Panc1 (cell line): ENCODE measurements at regions not wholly inside any gene's neighbourhood (a gene's known extent, or its start where the extent isn't known, plus 50 kb on each side); places are given as distances from the start of the nearest gene placed in this dataset.

Source experiments
- ATAC-seq: fragments of 200-7000 bp; cut with Tn5 transposase; 2 replicates; pipeline ENCODE4 v1.9.1; 2020; ENCODE audit warnings: mild to moderate bottlenecking, moderate library complexity
- BruUV-seq: library from RNA; stranded (reverse); fragments of 400-500 nt; replicated peaks from 2 replicates; lab custom pipeline; 2021; lab: Mats Ljungman, UMichigan
- CTCF ChIA-PET: fragments of 300-600 bp; sonication (Branson Sonifier 250); formaldehyde crosslinking; loops from one replicate; lab custom pipeline; 2022; ENCODE audit warnings: antibody characterized with exemption; lab: Charles Lee
- POLR2A ChIA-PET: fragments of 300-600 bp; sonication (Branson Sonifier 250); formaldehyde crosslinking; loops from one replicate; lab custom pipeline; 2022; ENCODE audit warnings: antibody characterized with exemption; lab: Charles Lee
- DNase-seq: peaks from one replicate; pipeline ENCODE4 v3.0.0-alpha.2; 2010; ENCODE audit warnings: low read depth, low spot score
- H3K27ac ChIP-seq: 2 replicates; pipeline ENCODE4 v1.5.1; 2011; ENCODE audit warnings: mild to moderate bottlenecking, low read length, inconsistent platforms
- H3K27me3 ChIP-seq: fragments of 200-500 bp; sonication (Bioruptor generic); 2 replicates; pipeline ENCODE4 v1.6.0; 2014; ENCODE audit warnings: low read length, inconsistent platforms; ENCODE audit not compliant: control insufficient read depth, insufficient read depth
- H3K36me3 ChIP-seq: fragments of 200-500 bp; sonication (Bioruptor generic); 2 replicates; pipeline ENCODE4 v1.5.1; 2014; ENCODE audit warnings: inconsistent platforms, mild to moderate bottlenecking, low read length, moderate library complexity; ENCODE audit not compliant: control insufficient read depth, insufficient read depth
- H3K4me1 ChIP-seq: 2 replicates; pipeline ENCODE4 v1.5.1; 2011; ENCODE audit warnings: inconsistent platforms, mild to moderate bottlenecking, low read length, moderate library complexity; ENCODE audit not compliant: control insufficient read depth, insufficient read depth
- H3K4me3 ChIP-seq, 2 experiments: 2 replicates each; pipeline ENCODE4 v1.5.1; 2011 to 2012; ENCODE audit warnings: low read depth in 2 of 2, low read length in 2 of 2, mild to moderate bottlenecking in 2 of 2, inconsistent platforms in 1 of 2, moderate library complexity in 1 of 2
- H3K9me3 ChIP-seq: fragments of 200-500 bp; sonication (Bioruptor generic); 2 replicates; pipeline ENCODE4 v1.5.1; 2014; ENCODE audit warnings: low read depth, mild to moderate bottlenecking, inconsistent platforms, low read length, moderate library complexity; ENCODE audit not compliant: control insufficient read depth, insufficient read depth
- POLR2AphosphoS5 ChIP-seq: IDR thresholded peaks from 2 replicates; pipeline ENCODE4 v1.6.1; 2012; ENCODE audit warnings: mild to moderate bottlenecking, low read depth, low read length, moderate library complexity
- SIN3A ChIP-seq: IDR thresholded peaks from 2 replicates; pipeline ENCODE4 v1.6.1; 2012; ENCODE audit warnings: low read depth, mild to moderate bottlenecking, low read length, moderate library complexity, borderline replicate concordance; ENCODE audit not compliant: insufficient read depth
- TCF7L2 ChIP-seq: IDR thresholded peaks from 2 replicates; pipeline ENCODE4 v1.6.1; 2011; ENCODE audit warnings: mild to moderate bottlenecking, low read depth, low read length, inconsistent platforms
- in situ Hi-C: cut with HindIII; loops from 2 replicates; pipeline ENCODE4 v1.10.0; 2016; ENCODE audit warnings: low sequenced_read_pairs, low pct_unique_long_range_greater_than_20kb
- intact Hi-C: fragments of 100-400 bp; cut with micrococcal nuclease; formaldehyde crosslinking; loops from one replicate; pipeline ENCODE4 v1.10.0; 2022; ENCODE audit not compliant: unreplicated experiment
- TF ChIP-seq, protein P1 (sequence below), 2 experiments: IDR thresholded peaks; 2 replicates each; pipeline ENCODE4 v1.6.1; 2011 to 2012; ENCODE audit warnings: low read depth in 2 of 2, control low read depth in 1 of 2, low read length in 1 of 2, mild to moderate bottlenecking in 1 of 2, moderate library complexity in 1 of 2; ENCODE audit not compliant: insufficient read depth in 1 of 2
- TF ChIP-seq, protein P2 (sequence below): fragments of 450-650 bp; IDR thresholded peaks from 2 replicates; pipeline ENCODE4 v1.5.1; 2017; ENCODE audit warnings: mild to moderate bottlenecking

DNA sequence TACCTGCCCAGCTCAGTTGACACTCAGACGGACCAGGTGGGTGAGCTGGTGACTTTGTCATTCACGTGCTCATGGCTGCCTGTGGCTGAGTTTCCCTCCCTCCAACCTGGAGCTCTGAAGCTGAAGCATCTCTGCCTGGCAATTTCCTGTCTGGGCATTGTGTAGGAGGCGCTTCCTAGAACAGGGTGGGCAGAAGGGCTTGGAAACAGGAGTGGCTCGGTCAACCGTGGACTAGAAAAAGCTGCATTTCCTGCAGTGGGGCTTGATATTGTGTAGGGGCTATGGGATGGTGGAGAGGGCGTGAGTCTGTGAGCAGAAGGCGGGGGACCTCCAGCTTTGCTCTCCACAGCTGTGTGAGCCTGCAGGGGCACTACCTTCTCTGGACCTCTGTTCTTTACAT, 278.3 kb downstream of the TEX29 start:
- Histone ChIP-seq H3K9me3 (no peaks in the 10 kb centered on the region), H3K27me3 (no peaks in the 10 kb centered on the region), H3K4me1 (no peaks in the 10 kb centered on the region), H3K4me3 (no peak overlapping the region), H3K36me3 (no peaks in the 10 kb centered on the region), H3K27ac (no peak overlapping the region)
- BruUV-seq, result no TSS peak
- no peak for DNase-seq
- CTCF ChIA-PET, result no interaction called here
- TF ChIP-seq, protein P1, sequence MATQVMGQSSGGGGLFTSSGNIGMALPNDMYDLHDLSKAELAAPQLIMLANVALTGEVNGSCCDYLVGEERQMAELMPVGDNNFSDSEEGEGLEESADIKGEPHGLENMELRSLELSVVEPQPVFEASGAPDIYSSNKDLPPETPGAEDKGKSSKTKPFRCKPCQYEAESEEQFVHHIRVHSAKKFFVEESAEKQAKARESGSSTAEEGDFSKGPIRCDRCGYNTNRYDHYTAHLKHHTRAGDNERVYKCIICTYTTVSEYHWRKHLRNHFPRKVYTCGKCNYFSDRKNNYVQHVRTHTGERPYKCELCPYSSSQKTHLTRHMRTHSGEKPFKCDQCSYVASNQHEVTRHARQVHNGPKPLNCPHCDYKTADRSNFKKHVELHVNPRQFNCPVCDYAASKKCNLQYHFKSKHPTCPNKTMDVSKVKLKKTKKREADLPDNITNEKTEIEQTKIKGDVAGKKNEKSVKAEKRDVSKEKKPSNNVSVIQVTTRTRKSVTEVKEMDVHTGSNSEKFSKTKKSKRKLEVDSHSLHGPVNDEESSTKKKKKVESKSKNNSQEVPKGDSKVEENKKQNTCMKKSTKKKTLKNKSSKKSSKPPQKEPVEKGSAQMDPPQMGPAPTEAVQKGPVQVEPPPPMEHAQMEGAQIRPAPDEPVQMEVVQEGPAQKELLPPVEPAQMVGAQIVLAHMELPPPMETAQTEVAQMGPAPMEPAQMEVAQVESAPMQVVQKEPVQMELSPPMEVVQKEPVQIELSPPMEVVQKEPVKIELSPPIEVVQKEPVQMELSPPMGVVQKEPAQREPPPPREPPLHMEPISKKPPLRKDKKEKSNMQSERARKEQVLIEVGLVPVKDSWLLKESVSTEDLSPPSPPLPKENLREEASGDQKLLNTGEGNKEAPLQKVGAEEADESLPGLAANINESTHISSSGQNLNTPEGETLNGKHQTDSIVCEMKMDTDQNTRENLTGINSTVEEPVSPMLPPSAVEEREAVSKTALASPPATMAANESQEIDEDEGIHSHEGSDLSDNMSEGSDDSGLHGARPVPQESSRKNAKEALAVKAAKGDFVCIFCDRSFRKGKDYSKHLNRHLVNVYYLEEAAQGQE (IDR thresholded peaks at IDR 0.05; ENCODE audit: insufficient read depth in 1 of 2, low read depth in 2 of 2, low read length in 1 of 2), result no peak
- no peak for TF ChIP-seq POLR2AphosphoS5
- TF ChIP-seq SIN3A, result no peak
- no peak for TF ChIP-seq TCF7L2
- TF ChIP-seq, protein P2, sequence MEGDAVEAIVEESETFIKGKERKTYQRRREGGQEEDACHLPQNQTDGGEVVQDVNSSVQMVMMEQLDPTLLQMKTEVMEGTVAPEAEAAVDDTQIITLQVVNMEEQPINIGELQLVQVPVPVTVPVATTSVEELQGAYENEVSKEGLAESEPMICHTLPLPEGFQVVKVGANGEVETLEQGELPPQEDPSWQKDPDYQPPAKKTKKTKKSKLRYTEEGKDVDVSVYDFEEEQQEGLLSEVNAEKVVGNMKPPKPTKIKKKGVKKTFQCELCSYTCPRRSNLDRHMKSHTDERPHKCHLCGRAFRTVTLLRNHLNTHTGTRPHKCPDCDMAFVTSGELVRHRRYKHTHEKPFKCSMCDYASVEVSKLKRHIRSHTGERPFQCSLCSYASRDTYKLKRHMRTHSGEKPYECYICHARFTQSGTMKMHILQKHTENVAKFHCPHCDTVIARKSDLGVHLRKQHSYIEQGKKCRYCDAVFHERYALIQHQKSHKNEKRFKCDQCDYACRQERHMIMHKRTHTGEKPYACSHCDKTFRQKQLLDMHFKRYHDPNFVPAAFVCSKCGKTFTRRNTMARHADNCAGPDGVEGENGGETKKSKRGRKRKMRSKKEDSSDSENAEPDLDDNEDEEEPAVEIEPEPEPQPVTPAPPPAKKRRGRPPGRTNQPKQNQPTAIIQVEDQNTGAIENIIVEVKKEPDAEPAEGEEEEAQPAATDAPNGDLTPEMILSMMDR, result no peak
- in situ Hi-C loops, result no loop called here
- intact Hi-C loops, result no loop called here
- no peak for ATAC-seq
- POLR2A ChIA-PET, result no interaction called here

DNA sequence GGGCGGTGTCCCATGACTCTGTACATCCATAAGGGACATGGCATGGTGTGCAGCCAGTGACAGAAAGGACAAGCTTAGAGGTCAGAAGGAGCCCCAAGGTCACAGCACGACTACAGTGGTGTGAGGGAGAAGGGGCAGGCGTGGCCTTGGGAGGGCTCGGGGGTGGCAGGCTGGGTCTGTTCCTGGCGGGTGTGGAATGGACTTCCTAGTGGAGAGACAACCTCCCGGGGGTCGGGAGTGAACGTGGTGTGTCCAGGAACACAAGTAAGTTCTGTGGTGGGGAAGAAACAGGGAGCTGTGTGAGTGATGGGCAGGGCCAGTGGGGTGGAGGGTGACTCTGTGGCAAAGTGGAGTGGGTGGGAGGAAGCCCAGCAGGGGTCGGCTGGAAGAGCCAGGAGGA, 279.3 kb downstream of the TEX29 start:
- in situ Hi-C loops, result no loop called here
- POLR2A ChIA-PET, result no interaction called here

More for the DNA sequence above, 279.3 kb downstream of the TEX29 start:
- intact Hi-C loops, result no loop called here
- no peak overlapping the region for H3K27ac ChIP-seq
- H3K27me3 ChIP-seq, result no peaks in the 10 kb centered on the region
- no peak for DNase-seq
- no peaks in the 10 kb centered on the region for H3K4me1 ChIP-seq
- BruUV-seq, result no TSS peak
- no peak for ATAC-seq
- CTCF ChIA-PET, result no interaction called here
- TF ChIP-seq, protein P2, result no peak
- TF ChIP-seq POLR2AphosphoS5, result no peak
- TF ChIP-seq, protein P1 (IDR thresholded peaks at IDR 0.05; ENCODE audit: insufficient read depth in 1 of 2, low read depth in 2 of 2, low read length in 1 of 2), result no peak
- TF ChIP-seq TCF7L2, result no peak
- TF ChIP-seq SIN3A, result no peak
- H3K4me3 ChIP-seq, result no peak overlapping the region
- H3K9me3 ChIP-seq, result no peaks in the 10 kb centered on the region
- H3K36me3 ChIP-seq, result no peaks in the 10 kb centered on the region
